HEK293 (cell line): ENCODE measurements at regions not wholly inside any gene's neighbourhood (a gene's known extent, or its start where the extent isn't known, plus 50 kb on each side); places are given as distances from the start of the nearest gene placed in this dataset.

Experiments
- CTCF ChIP-seq: fragments of 450-650 bp; formaldehyde crosslinking; IDR thresholded peaks from 2 replicates; pipeline ENCODE4 v1.5.1; 2016; ENCODE audit warnings: missing biosample characterization, missing genetic modification characterization
- ZNF580 ChIP-seq: fragments of 450-650 bp; formaldehyde crosslinking; IDR thresholded peaks from 2 replicates; pipeline ENCODE4 v1.5.1; 2016; ENCODE audit warnings: missing biosample characterization, missing genetic modification characterization

GRCh38 chr16:51816929-51817328 is 665.9 kb upstream of the SALL1 start:
- TF ChIP-seq ZNF580 (tag by site-specific recombination) (no peak), CTCF (no peak)
